ENCODE measurements at regions not wholly inside any gene's neighbourhood (a gene's known extent, or its start where the extent isn't known, plus 50 kb on each side); places are given as distances from the start of the nearest gene placed in this dataset.
"Not testable (repeated sequence)": the region's sequence is repeated elsewhere in the genome, so short reads cannot be mapped to it uniquely, and the experiment has no call there.

DNA sequence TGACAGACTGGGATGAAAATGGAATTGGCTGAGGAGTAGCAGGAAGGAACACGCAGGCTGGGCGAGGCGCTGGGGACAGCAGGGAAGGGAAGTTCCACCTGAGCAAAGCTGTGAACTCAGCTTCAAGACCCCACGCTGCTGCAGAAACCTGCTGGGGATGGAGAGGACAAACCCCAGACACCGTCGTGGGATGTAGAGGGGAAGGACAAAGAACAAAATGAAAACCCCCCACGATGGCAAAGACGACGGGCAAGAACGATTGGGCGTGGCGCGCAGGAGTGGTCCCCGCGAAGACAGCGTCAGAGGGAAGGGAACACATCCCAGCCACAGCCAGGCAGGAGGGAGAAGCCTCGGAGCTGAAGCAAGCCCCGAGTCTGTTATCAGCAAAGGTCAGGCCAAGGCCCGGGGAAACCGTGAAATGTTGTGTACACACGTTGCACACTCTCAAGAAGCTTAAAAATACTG, 222.9 kb downstream of the NDUFA10 start:
- no peak overlapping the region for H3K27ac ChIP-seq (ENCODE audit: low read depth, low read length)
- H3K4me3 ChIP-seq (ENCODE audit: low read length), result no peak overlapping the region
- no peak overlapping the region for H3K4me3 Mint-ChIP-seq
- no peak for DNase-seq
- ChIA-PET CTCF (no interaction called here), POLR2A (no interaction called here)
- H3K36me3 ChIP-seq (ENCODE audit: insufficient read depth, low read length), result no peaks in the 10 kb centered on the region
- H3K4me1 Mint-ChIP-seq, result no peaks in the 10 kb centered on the region
- H3K9me3 Mint-ChIP-seq, result peaks cover 0 to under 1% (median 0%) of the 10 kb centered on the region in 5 donors
- no peaks in the 10 kb centered on the region for H3K27me3 ChIP-seq (ENCODE audit: insufficient read depth, low read length, poor library complexity, severe bottlenecking)
- H3K27ac Mint-ChIP-seq, result no peak overlapping the region
- H3K36me3 Mint-ChIP-seq, result no peaks in the 10 kb centered on the region
- H3K9me3 ChIP-seq (ENCODE audit: low read length), result no peaks in the 10 kb centered on the region
- peaks cover 9 to 27% of the 10 kb centered on the region in 2 donors for H3K27me3 Mint-ChIP-seq
- H3K4me1 ChIP-seq (ENCODE audit: insufficient read depth, low read length), result no peaks in the 10 kb centered on the region

DNA sequence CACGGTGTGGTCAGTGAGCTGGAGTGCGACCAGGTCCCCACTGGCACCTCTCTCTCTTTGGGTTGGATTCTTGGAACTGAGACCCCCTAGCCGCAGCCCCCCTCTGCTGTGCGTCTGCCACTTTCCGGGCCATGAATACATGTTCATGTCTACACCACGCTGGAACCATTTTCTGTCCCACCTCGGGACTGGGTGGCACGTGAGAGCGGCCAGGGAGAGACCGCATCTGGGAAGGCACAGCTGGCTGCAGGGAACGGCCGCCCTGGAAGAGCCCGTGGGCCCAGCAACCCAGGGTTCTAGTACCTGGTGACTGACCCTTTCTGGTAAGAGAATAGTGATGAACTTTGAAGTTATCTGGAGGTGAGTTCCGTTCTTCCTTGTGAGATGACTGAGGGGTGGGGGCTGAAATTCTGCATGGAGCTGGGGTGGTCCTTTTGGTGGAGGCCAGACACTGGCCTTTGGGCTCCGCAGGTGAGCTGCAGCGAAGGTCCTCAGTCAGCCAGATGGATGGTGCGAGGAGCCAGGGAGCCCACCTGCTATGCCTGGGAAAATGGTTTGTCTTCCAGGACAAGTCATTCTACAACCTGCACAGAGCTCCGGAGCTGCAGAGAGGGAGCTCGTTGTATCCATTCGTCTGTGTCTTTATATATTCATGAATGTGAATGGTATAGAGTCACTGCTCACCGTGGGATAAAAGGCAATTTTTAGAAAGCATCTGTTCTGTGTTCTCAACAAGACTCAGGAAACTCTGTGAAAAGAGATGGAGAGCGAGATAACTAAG, 223.5 kb downstream of the NDUFA10 start:
- no peak for DNase-seq
- no peaks in the 10 kb centered on the region for H3K36me3 ChIP-seq (ENCODE audit: insufficient read depth, low read length)
- H3K4me1 ChIP-seq (ENCODE audit: insufficient read depth, low read length), result no peaks in the 10 kb centered on the region
- Mint-ChIP-seq H3K36me3 (no peaks in the 10 kb centered on the region), H3K27me3 (peaks cover 9 to 31% of the 10 kb centered on the region in 2 donors), H3K4me1 (no peaks in the 10 kb centered on the region), H3K27ac (no peak overlapping the region), H3K4me3 (no peak overlapping the region), H3K9me3 (peaks cover 0 to 2% (median 0%) of the 10 kb centered on the region in 5 donors)
- H3K4me3 ChIP-seq (ENCODE audit: low read length), result no peak overlapping the region
- ChIA-PET CTCF (no interaction called here), POLR2A (no interaction called here)
- no peak overlapping the region for H3K27ac ChIP-seq (ENCODE audit: low read depth, low read length)
- H3K9me3 ChIP-seq (ENCODE audit: low read length), result no peaks in the 10 kb centered on the region
- no peaks in the 10 kb centered on the region for H3K27me3 ChIP-seq (ENCODE audit: insufficient read depth, low read length, poor library complexity, severe bottlenecking)

DNA sequence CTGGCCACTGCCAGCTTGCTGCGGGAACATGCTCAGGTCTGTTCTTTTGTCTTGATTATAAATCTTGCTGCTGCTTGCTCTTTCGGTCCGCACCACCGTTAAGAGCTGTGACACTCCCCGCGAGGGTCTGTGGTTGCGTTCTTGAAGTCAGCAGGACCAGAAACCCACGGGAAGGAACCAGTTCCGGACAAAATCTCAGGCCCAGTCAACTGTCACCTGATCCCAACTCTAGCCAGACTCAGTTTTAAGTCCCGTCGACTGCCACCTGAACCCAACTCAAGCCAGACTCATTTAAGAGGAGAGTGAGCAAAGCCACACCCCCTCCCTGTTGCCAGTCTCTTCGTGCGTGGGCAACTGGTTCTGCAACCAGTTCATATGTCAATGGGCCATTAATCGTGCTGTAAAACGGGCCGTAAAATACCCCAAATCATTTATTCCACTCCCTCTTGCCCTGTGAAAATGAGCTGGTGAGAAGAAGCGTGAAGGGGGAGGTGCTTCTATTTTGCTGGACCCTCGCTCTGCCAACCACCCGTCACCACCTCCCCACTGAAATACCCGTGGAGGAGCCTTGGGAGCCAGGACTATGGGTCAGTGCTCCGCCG, 224.3 kb downstream of the NDUFA10 start:
- Mint-ChIP-seq H3K27ac (no peak overlapping the region), H3K9me3 (peaks cover 0 to 2% (median 0%) of the 10 kb centered on the region in 5 donors), H3K27me3 (peaks cover 9 to 31% of the 10 kb centered on the region in 2 donors), H3K4me3 (no peak overlapping the region), H3K36me3 (no peaks in the 10 kb centered on the region), H3K4me1 (no peaks in the 10 kb centered on the region)
- ChIA-PET POLR2A (no interaction called here), CTCF (no interaction called here)
- Histone ChIP-seq H3K36me3 (ENCODE audit: insufficient read depth, low read length) (no peaks in the 10 kb centered on the region), H3K4me3 (ENCODE audit: low read length) (no peak overlapping the region), H3K4me1 (ENCODE audit: insufficient read depth, low read length) (no peaks in the 10 kb centered on the region), H3K27ac (ENCODE audit: low read depth, low read length) (no peak overlapping the region), H3K27me3 (ENCODE audit: insufficient read depth, low read length, poor library complexity, severe bottlenecking) (no peaks in the 10 kb centered on the region), H3K9me3 (ENCODE audit: low read length) (no peaks in the 10 kb centered on the region)
- DNase-seq, result no peak

DNA sequence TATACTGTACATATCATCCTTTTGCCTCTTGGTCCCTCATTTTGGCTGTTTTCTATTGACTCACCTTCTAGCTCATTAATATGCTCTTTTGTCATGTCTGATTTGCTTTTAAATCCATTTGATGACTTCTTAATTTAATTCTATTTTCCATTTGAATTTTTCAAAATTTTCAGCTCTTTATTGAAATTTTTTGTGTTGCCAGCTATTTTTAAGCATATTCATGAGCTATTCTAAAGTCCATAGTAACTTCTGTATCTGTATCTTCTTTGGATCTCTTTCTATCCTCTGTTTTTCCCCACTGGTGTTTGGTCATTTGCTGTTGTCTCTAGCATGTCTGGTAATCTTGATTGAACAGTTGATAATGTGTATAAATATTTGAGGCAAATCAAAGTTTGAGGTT, 227.8 kb downstream of the NDUFA10 start:
- Mint-ChIP-seq H3K4me1 (no peaks in the 10 kb centered on the region), H3K4me3 (no peak overlapping the region), H3K27me3 (peaks cover 11 to 25% of the 10 kb centered on the region in 2 donors), H3K9me3 (peaks cover 0 to 7% (median 3%) of the 10 kb centered on the region in 5 donors), H3K27ac (no peak overlapping the region), H3K36me3 (no peaks in the 10 kb centered on the region)
- Histone ChIP-seq H3K27ac (ENCODE audit: low read depth, low read length) (no peak overlapping the region), H3K27me3 (ENCODE audit: insufficient read depth, low read length, poor library complexity, severe bottlenecking) (no peaks in the 10 kb centered on the region), H3K9me3 (ENCODE audit: low read length) (no peaks in the 10 kb centered on the region), H3K36me3 (ENCODE audit: insufficient read depth, low read length) (no peaks in the 10 kb centered on the region), H3K4me3 (ENCODE audit: low read length) (no peak overlapping the region), H3K4me1 (ENCODE audit: insufficient read depth, low read length) (no peaks in the 10 kb centered on the region)
- ChIA-PET CTCF (no interaction called here), POLR2A (no interaction called here)
- DNase-seq, result no peak

DNA sequence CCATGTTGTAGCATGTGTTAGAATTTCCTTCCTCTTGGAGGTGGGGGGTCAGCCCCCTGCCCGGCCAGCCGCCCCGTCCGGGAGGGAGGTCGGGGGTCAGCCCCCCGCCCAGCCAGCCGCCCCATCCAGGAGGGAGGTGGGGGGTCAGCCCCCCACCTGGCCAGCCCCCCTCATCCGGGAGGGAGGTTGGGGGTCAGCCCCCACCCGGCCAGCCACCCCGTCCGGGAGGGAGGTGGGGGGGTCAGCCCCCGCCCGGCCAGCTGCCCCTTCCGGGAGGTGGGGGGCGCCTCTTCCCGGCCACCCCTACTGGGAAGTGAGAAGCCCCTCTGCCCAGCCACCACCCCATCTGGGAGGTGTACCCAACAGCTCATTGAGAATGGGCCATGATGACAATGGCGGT, 229.4 kb downstream of the NDUFA10 start:
- H3K4me1 Mint-ChIP-seq; H3K36me3 ChIP-seq (ENCODE audit: insufficient read depth, low read length); H3K36me3 Mint-ChIP-seq; H3K27me3 ChIP-seq (ENCODE audit: insufficient read depth, low read length, poor library complexity, severe bottlenecking); H3K9me3 ChIP-seq (ENCODE audit: low read length); H3K4me3 ChIP-seq (ENCODE audit: low read length); H3K27ac Mint-ChIP-seq; H3K27ac ChIP-seq (ENCODE audit: low read depth, low read length); H3K4me3 Mint-ChIP-seq; H3K9me3 Mint-ChIP-seq; CTCF ChIA-PET; H3K4me1 ChIP-seq (ENCODE audit: insufficient read depth, low read length); POLR2A ChIA-PET; DNase-seq: not testable (repeated sequence)
- peaks cover 9 to 19% of the 10 kb centered on the region in 2 donors for H3K27me3 Mint-ChIP-seq

DNA sequence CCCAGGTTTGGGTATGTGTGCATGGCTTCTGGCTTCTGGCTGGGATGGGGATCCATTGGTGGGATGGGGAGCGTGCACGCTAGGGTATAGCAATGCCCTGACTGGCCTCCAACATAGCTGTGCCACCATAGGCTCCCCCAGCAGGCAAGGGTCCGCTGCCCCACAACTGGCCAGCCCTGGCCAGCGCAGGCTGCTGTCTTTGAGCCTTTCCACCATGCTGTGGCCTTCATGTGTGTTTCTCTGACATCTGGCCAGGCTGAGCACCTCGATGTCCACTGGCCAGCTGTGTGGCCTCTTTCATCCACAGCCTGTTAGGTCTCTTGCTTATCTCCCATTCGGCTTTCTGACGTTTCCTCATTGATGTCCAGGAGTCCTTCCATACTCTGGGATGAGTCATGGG, 231.3 kb downstream of the NDUFA10 start:
- no peaks in the 10 kb centered on the region for H3K27me3 ChIP-seq (ENCODE audit: insufficient read depth, low read length, poor library complexity, severe bottlenecking)
- CTCF ChIA-PET, result no interaction called here
- peaks cover 13 to 15% of the 10 kb centered on the region in 2 donors for H3K27me3 Mint-ChIP-seq
- peak overlapping the region in 2 of 8 donors; percentile 9 to 86 for H3K27ac Mint-ChIP-seq
- no peaks in the 10 kb centered on the region for H3K9me3 ChIP-seq (ENCODE audit: low read length)
- H3K4me1 ChIP-seq (ENCODE audit: insufficient read depth, low read length), result no peaks in the 10 kb centered on the region
- no peak overlapping the region for H3K27ac ChIP-seq (ENCODE audit: low read depth, low read length)
- no peak for DNase-seq
- no peaks in the 10 kb centered on the region for H3K36me3 Mint-ChIP-seq
- H3K4me3 ChIP-seq (ENCODE audit: low read length), result no peak overlapping the region
- no peak overlapping the region for H3K4me3 Mint-ChIP-seq
- POLR2A ChIA-PET, result no interaction called here
- peaks cover 0 to 7% (median 3%) of the 10 kb centered on the region in 5 donors for H3K9me3 Mint-ChIP-seq
- no peaks in the 10 kb centered on the region for H3K4me1 Mint-ChIP-seq
- no peaks in the 10 kb centered on the region for H3K36me3 ChIP-seq (ENCODE audit: insufficient read depth, low read length)

DNA sequence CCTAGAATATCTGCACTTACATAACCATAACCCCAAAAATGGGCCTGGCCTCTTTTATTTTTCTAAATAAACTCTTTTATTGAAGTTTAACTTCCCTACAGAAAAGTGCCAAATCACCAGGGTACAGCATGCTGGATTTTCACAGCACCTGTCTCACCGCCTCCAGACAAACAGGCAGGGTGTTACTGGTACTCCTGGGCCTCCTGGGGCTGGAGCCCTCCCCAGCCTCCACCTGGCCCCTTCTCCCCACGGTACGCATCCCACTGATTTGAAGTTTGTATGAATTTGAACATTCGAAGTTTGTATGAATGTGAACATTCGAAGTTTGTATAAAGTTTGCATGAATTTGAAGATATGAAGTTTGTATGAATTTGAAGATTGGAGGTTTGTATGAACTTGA, 232.1 kb downstream of the NDUFA10 start:
- Mint-ChIP-seq H3K4me1 (no peaks in the 10 kb centered on the region), H3K27me3 (peaks cover 11 to 15% of the 10 kb centered on the region in 2 donors), H3K4me3 (no peak overlapping the region), H3K9me3 (peaks cover 0 to 7% (median 3%) of the 10 kb centered on the region in 5 donors), H3K27ac (peak overlapping the region in 1 of 8 donors; percentile 9), H3K36me3 (no peaks in the 10 kb centered on the region)
- Histone ChIP-seq H3K4me3 (ENCODE audit: low read length) (no peak overlapping the region), H3K36me3 (ENCODE audit: insufficient read depth, low read length) (no peaks in the 10 kb centered on the region), H3K4me1 (ENCODE audit: insufficient read depth, low read length) (no peaks in the 10 kb centered on the region), H3K27ac (ENCODE audit: low read depth, low read length) (no peak overlapping the region), H3K9me3 (ENCODE audit: low read length) (no peaks in the 10 kb centered on the region), H3K27me3 (ENCODE audit: insufficient read depth, low read length, poor library complexity, severe bottlenecking) (no peaks in the 10 kb centered on the region)
- ChIA-PET POLR2A (no interaction called here), CTCF (no interaction called here)
- DNase-seq, result no peak

DNA sequence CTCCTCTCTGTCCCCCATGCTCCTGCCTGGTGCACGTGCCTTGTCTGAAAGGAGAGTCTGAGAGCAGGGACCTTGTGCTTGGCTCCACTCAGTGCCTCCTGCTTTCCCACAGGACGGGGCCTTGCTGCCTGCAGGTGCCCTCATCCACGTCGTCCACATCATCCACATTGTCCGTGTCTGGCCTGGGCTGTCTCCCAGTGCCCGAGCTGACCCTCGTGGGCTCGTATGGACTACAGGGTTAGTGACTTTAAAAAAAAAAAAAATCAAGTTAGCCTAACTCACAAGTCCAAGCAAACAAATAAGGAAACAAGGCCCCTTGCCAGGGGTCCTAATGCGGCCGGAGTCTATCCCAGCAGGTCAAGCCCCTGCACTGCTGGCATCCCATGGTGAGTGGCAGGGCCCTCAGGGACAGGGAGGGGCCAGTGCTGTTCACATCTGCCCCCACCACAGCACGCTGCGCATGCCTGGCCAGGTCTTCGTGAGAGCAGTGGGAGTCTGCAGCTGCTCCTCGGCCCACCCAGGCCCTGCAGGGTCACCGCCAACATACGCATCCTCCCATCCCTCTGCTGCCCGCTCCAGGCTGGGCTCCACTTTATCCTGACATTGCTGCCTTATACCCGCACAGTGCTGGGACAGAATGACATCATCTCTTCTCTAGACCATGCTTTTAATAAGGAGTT, 232.6 kb downstream of the NDUFA10 start:
- H3K4me3 ChIP-seq (ENCODE audit: low read length), result no peak overlapping the region
- no peak for DNase-seq
- Mint-ChIP-seq H3K27me3 (peaks cover 11 to 14% of the 10 kb centered on the region in 2 donors), H3K36me3 (no peaks in the 10 kb centered on the region), H3K4me1 (no peaks in the 10 kb centered on the region), H3K27ac (no peak overlapping the region), H3K4me3 (no peak overlapping the region), H3K9me3 (peaks cover 0 to 7% (median 3%) of the 10 kb centered on the region in 5 donors)
- H3K4me1 ChIP-seq (ENCODE audit: insufficient read depth, low read length), result no peaks in the 10 kb centered on the region
- H3K27me3 ChIP-seq (ENCODE audit: insufficient read depth, low read length, poor library complexity, severe bottlenecking), result no peaks in the 10 kb centered on the region
- H3K9me3 ChIP-seq (ENCODE audit: low read length), result no peaks in the 10 kb centered on the region
- ChIA-PET CTCF (no interaction called here), POLR2A (no interaction called here)
- no peaks in the 10 kb centered on the region for H3K36me3 ChIP-seq (ENCODE audit: insufficient read depth, low read length)
- H3K27ac ChIP-seq (ENCODE audit: low read depth, low read length), result no peak overlapping the region

All from CD8-positive, alpha-beta memory T cell (primary cell).